Lower leg skin (tissue), 3 donors: ENCODE measurements at regions not wholly inside any gene's neighbourhood (a gene's known extent, or its start where the extent isn't known, plus 50 kb on each side); places are given as distances from the start of the nearest gene placed in this dataset.

Source experiments
- CTCF ChIP-seq, 3 donors: fragments of 450-650 bp; IDR thresholded peaks; one replicate each; pipeline ENCODE4 v1.5.1; 2016; ENCODE audit warnings: antibody characterized with exemption in 3 of 3, mild to moderate bottlenecking in 3 of 3, moderate library complexity in 2 of 3
- POLR2A ChIP-seq, 2 donors: fragments of 450-650 bp; IDR thresholded peaks; one replicate each; pipeline ENCODE4 v1.6.1; 2016 to 2017; ENCODE audit warnings: antibody characterized with exemption in 2 of 2, mild to moderate bottlenecking in 1 of 2, moderate library complexity in 1 of 2

GRCh38 chr12:127327986-127328385 lies 939.0 kb upstream of the TMEM132C start:
- no peak for TF ChIP-seq CTCF (IDR thresholded peaks at IDR 0.05)
- no peak for TF ChIP-seq POLR2A (IDR thresholded peaks at IDR 0.05)
